MV-4-11 (cell line): ENCODE measurements at regions not wholly inside any gene's neighbourhood (a gene's known extent, or its start where the extent isn't known, plus 50 kb on each side); places are given as distances from the start of the nearest gene placed in this dataset.
"Not testable (repeated sequence)": the region's sequence is repeated elsewhere in the genome, so short reads cannot be mapped to it uniquely, and the experiment has no call there.

Source experiments
- DNase-seq: peaks from one replicate; lab custom pipeline; 2025; lab: John Stamatoyannopoulos, UW

DNA sequence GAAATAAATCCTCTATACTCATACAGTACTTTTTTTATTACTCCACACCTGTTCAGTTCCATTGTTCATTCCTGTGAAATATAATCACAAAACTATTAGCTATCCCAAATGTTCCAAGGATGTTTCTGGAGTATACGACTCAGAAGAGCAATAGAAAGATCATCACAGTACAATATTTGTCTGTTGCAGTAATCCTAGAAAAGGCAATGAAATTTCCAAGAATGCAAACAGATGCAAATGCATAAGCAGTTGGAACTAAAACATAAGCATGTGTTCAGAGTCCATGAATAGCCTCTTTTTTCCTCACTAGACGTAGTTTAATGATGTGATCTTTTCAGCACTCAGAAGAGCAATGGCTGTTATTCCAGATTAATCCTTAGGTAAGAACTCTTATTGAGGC is 55.2 kb downstream of the RTL3 start:
- DNase-seq, result no peak

DNA sequence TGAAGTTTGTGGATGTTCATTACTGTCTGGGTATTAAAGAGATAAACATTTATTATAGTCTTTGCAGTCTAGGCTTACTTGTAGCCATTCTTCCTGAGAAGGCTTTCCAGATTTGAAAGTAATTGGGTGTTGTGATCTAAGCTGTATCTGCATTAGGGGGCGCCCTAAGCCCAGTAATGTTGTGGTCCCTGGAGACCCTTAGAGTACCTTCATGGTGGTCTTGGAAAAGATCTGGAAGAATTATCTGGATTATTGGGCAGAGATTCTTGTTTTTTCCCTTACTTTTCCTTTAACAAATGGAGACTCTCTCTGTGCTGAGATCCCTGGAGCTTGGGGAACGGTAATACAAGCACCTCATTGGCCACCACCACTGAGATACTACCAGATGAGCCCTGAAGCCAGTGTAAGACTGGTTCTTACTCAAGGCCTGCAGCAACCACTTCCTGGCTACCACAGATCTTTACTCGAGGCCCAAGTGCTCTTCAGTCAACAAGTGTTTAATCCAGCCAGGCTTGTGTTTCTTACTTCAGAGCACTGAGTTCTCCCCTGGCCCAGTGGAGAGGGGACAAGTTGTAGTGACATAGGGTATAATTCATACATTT is 63.1 kb downstream of the RTL3 start:
- DNase-seq, result peak; percentile 64

DNA sequence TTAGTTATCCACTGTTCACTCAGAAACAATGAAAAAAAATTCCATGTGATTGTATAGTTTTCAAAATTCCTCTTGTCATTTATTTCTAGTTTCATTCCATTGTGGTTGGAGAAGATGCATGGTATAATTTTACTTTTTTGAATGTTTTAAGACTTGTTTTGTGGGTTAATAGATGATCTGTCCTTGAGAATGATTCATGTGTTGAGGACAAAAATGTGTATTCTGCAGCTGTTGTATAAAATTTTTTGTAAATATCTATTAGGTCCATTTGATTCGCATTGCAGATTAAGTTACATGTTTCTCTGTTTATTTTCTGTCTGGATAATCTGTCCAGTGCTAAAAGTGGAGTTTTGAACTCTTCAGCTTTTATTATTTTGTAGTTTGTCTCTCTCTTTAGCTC is 65.4 kb downstream of the RTL3 start:
- no peak for DNase-seq

DNA sequence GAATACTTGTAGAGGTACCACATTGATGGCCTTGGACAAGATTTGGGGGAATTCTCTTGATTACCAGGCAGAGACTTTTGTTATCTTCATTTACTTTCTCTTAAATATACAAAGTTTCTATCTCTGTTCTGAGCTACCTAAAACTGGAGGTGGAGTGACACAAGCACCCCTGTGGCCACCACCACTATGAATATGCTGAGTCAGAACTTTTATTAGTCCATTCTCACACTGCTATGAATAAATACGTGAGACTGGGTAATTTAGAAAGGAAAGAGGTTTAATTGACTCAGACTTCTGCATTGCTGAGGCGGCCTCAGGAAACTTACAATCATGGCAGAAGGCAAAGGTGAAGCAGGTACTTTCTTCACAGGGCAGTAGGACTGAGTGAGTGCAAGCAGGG is 67.1 kb downstream of the RTL3 start:
- no peak for DNase-seq

DNA sequence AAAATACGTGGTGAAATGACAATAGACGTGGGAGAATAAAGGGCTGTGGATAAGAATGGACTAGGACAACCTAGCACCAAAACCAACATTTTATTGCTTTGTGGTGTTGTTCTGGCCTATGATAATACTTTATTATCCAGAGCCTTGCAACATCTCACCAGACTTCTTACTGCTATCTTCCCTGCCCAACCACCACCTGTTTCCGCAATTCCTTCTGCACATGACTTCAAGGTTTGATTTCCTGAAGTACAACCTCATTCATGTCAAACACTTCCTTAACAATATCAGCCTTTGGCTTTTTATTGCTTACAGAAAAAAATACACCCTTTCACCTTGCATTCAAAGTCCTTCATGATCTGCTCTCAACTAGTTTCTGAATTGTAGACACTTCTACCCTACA is 84.8 kb downstream of the RTL3 start:
- DNase-seq, result no peak

DNA sequence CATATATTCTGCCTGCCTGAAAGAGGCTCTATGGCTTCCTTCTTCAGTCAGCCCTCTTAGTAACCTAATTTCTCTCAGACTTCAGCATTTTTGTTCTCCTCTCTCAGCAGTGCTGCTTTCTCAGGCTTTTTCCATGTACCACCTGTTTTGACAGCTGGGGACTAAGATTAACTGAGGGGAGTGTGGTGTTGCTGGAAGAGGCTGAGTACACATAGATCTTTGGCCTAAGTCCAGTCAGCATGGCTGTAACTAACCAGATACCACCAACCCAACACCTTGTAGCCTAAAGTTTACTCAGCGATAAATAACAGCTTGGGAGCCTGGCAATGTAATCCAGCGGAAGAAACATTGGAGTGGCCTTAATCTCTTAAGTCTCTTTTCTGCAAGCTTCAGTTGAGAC is 85.5 kb downstream of the RTL3 start:
- no peak for DNase-seq

DNA sequence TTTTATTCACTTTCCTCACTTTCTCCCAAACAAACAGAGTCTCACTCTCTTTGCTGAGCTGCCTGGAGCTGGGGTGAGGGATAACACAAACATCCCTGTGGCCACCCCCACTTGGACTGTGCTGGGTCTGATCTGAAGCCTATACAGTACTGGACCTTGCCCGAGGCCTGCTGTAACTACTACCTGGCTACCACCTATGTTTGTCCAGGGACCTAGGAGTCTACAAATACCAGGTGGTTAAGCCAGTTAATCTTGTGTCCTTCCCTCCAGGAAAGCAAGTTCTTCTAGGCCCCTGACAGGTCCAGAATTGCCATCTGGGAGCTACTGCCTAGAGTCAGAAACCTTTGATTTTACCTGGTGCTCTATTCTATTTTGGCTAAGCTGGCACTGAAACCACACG is 87.3 kb downstream of the RTL3 start:
- DNase-seq, result no peak

DNA sequence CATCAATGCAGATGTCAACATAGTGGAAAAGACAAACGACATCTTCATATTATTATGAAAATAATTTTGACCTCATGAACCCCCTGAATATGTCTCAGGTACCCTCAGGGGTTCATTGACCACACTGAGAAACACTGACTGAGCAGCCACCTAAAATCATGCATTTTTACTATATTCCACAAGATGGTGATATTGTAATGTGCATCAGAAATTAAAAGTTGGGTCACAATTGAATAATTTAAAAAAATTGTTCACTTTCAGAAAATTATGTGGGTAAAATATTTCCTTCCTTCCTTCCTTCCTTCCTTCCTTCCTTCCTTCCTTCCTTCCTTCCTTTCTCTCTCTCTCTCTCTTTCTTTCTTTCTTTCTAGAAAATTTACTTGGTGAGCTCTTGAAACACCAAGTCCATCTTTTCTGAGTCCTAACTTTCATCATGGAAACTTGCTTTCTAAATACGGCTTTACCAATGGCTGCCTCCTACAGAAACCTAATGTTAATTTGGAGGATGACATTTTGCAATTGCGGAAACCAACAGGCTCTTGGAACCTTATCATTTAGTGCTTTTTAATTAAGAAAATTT is 103.6 kb downstream of the RTL3 start:
- DNase-seq, result peak; percentile 1

DNA sequence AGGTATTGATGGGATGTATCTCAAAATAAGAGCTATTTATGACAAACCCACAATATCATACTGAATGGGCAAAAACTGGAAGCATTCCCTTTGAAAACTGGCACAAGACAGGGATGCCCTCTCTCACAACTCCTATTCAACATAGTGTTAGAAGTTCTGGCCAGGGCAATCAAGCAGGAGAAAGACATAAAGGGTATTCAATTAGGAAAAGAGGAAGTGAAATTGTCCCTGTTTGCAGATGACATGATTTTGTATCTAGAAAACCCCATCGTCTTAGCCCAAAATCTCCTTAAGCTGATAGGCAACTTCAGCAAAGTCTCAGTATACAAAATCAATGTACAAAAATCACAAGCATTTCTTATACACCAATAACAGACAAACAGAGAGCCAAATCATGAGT is 106.5 kb downstream of the RTL3 start:
- DNase-seq, result not testable (repeated sequence)

DNA sequence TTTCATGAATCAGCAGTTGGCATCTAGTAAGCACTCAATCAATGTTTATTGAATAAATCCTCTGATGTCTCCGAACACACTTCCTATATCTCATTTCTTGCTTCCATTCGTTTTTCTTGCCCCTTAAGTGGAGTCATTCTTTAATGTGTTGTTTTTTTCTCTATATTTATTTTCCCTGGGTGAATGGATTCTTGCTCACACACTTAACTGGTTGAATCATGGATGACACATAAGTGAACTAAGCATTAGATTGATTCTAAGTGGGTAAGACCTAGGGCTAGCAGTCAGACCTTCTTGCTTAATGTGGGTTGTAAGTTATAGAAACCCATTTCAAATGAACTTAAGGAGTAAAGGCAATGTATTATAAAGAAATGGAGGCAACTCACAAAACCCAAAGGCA is 111.1 kb downstream of the RTL3 start:
- no peak for DNase-seq

DNA sequence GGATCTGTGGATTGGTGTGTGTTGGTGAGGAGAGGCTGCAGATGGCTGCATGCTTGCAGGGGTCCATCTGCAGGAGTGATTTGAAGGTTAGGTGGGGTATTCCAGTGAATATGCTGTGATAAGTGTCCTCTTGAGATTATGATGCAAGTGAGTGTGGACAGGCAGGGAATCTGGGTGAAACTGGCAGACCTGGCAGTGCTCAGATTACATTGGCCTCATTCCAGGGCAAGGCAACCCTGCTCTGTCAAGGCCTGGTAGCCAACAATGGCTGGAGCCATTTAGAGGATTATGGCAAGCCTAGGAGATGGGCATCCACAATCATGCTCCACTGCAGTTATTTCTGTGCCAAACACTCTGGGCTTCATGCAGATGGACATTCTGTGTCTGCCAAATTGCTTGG is 113.9 kb downstream of the RTL3 start:
- no peak for DNase-seq

DNA sequence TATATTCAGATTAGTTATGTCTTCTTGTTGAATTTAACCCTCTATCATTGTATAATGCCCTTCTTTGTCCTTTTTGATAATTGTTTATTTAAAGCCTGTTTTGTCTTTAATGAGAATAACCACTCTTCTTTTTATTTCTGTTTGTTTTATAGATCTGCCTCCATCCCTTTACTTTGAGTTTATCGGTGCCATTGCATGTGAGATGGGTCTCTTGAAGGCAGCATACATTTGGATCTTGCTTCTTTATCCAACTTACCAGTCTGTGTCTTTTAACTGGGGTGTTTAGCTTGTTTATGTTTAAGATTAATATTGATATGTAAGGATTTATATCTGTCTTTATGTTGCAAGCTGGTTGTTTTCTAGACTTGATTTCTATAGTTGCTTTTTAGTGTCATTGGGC is 115.8 kb downstream of the RTL3 start:
- no peak for DNase-seq

DNA sequence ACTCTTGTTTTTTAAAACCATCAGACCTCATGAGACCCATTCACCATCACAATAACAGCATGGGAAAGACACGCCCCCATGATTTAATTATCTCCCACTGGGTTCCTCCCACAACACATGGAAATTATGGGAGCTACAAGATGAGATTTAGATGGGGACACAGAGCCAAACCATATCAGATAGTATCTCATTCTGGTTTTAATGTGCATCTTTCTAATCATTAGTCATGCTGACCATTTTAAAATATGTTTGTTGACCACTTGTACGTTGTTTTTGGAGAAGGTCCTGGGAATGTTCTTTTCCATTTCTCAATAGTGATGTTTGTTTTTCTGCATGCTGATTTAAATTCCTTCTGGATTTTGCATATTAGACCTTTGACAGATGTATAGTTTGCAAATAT is 119.0 kb downstream of the RTL3 start:
- no peak for DNase-seq

DNA sequence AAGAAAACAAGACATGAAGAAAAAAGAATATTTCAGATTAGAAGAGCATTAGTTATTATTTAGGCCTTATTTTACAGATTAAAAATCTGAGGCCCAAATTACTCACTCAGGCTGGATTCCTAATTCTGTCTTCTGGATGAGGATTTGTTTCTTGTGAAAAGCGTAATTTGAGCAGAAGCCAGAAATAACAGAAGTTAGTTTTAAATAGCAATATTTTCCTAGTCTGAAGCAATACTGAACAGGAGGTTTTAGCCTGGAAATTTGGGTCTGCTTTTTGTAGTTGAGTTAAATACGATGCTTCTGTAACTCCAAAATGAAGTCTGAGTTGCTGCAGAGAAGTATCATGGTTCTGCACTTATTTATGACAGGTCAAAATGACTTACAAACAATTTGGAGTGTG is 124.9 kb downstream of the RTL3 start:
- no peak for DNase-seq

DNA sequence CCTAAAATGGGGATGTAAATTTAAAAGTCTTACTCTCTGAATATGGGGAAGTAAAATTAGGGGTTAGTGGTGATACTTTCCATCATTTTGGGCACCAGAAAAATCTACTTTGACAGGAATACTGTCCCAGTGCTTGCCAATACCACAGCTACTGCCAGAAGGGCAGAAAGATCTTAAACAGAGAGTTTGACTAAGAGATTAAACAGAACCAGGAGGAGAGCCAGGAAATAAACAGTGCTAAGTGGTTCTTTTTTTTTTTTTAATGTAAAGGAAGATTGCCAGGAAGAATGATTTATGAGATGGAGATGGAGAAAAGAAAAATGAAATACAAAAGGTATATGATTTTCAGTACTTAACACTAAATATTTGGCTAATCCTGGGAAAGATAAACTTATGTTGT is 126.8 kb downstream of the RTL3 start:
- DNase-seq, result peak; percentile 10

DNA sequence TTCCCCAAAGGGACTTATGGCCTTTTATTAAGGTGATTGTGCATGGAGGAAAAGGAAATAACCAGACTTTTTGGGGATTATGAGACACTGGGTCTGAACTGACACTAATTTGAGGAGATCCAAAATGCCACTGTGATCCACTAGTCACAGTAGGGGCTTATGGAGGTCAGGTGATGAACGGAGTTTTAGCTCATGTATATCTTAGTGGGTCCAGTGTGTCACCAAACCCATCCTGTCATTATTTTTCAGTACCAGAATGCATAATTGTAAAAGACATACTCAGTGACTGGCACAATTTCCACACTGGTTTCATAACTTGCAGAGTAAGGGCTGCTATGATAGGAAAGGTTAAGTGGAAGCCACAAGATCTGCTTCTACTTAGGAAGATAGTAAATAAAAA is 131.3 kb downstream of the RTL3 start:
- no peak for DNase-seq

DNA sequence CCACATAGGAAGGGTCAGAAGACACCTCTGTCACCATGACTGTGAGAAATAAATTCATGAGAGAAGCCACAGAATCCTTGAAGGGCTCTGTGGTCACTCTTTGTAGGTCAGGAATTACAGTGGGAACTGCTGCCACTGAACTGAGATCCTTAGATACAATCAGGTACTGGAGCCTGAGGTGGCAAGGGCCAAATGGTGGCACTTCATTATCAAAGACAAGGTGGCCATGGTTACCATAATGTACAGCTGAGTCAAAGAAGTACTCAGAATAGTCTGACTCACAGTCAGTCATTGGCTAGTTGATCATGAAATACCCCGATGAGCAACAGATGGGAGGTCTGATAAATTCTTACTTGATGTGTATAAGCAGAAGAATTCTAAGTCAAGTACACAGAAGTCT is 131.9 kb downstream of the RTL3 start:
- no peak for DNase-seq

DNA sequence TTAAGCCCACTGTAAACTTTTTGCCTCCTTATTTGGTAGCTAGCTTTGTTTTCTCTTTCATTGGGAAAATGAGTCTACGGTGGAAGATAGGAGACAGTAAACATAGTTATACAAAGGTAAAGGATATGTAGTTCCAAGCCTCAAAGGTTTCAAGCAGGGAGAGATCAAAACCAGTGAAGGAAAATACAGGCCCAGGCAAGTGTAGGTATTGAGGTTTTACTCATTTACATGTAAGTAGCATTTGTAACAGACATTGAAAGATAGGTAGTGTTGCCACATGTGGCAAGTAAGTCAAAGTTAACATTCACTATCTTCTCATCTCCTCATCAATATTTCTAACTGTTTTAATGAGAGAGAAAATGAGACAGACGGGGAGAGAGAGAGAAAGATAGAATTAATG is 136.5 kb downstream of the RTL3 start:
- DNase-seq, result no peak

DNA sequence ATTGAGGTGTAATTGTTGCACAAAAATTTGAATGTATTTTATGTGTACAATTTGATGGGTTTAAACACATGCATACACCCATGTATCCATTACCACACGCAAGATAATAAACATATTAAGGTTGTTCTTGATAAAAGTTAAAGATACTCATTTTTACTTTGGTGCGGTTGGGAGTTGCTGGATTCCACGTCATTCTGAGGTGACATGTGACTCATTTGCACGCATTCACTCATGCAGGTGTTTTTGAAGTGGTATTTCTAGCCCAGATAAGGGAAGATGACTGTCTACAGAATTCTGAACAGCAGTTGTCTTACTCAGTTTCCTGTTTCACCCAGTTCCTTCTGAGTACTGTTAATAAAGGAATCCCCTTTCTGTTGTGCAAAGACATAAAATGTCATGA is 142.0 kb downstream of the RTL3 start:
- no peak for DNase-seq

DNA sequence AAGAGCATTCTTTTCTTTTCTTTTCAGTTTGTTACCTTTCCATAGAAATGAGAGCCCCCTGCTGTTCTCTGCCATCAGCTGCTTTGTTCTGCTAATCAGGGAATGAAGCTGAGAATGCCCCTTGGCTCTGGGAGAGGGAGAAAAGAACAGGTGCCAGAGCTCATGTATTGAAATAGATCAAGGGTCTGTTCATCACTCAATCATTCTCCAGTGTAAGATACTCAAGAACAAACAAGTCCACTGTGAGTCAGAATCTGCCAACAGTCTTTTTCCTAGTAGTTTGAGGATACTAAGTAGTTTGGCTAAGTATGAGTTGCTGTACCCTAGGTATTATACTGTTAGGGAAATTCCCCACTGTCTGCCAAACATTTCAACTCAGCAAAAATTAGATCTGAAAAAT is 144.3 kb downstream of the RTL3 start:
- DNase-seq, result no peak

DNA sequence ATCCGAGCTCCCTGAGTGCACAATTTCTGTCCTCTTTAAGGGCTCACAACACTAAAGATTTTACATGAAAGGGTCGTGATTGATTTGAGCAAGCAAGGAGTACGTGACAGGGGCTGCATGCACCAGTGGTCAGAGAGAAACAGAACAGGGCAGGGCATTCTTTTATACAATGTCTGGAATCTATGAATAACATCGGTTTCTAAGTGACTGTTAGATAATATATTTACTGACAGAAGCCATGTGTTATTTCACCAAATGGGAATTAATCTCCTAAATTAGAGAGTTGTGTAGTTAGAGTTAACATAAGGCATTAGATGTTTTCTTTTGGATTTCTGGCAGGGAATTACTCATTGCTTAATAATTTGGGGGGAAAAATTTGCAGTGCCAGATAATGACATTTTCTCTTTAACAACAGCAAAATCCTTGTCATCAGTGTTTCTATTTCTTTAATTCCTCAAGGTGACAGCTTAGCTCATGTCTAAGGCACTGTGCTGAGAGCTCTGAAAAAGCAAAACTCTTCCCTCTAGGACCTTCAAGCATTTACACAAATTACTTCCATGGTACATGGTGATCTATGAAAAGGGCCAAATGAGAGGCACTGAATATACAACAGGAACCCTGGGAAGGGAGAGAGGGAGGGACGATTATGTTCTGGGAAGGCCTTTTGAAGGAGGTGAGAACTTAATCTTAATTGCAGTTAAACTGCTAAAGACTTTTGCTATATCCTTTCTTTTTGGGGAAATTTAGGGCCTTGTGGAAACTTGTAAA is 145.0 kb downstream of the RTL3 start:
- DNase-seq, result no peak

DNA sequence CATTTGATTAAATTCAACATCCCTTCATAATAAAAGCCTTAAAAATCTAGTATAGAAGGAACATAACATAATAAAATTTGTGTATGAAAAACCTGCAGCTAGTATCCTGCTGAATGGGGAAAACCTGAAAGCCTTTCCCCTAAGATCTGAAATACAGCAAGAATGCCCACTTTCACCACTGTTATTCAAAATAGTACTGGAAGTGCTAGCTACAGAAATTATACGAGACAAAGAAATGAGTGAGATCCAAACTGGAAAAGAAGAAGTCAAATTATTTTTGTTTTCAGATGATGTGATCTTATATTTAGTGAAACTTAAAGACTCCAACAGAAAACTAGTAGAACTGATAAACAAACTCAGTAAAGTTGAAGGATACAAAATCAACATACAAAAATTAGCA is 152.9 kb downstream of the RTL3 start:
- DNase-seq, result no peak

DNA sequence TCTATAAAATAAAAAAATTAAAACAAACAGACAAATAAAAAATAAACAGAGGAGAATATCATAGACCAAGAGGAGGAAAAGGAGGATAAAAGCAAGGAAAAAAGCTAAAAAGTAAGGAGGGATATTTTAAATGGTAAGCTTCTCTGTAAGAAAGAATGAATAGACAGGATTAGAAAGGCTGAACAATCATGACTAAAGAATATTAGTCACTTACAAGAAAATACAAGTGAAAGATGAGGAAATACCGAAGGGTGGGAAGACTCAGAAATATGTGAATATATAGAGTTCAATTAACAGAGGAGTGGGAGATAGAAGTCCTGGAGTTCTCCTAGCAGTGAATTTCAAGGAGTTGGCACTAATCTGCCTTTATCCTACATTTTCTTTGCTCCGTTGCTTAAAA is 162.6 kb downstream of the RTL3 start:
- DNase-seq, result no peak

DNA sequence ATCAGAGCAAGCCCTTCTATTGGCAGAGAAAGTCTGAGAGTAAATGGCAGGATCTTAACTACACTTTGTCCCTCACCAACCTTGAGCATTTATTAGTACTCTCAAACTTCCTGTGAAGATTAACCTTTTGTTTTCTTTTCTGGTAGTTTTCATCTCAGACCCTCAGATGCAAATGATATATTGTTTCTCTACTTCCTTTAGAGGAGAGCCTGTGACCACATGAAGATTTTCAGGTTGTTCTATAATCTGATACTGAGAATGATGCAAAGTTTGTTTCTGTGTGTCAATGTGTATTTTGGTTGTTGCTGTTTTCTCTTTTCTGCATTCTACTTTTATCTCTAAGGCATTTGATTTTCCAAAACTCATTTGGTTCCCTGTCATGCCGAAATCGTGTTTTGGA is 165.8 kb upstream of the CYSLTR1 start:
- no peak for DNase-seq
